ENCODE measurements at regions not wholly inside any gene's neighbourhood (a gene's known extent, or its start where the extent isn't known, plus 50 kb on each side); places are given as distances from the start of the nearest gene placed in this dataset.

DNA sequence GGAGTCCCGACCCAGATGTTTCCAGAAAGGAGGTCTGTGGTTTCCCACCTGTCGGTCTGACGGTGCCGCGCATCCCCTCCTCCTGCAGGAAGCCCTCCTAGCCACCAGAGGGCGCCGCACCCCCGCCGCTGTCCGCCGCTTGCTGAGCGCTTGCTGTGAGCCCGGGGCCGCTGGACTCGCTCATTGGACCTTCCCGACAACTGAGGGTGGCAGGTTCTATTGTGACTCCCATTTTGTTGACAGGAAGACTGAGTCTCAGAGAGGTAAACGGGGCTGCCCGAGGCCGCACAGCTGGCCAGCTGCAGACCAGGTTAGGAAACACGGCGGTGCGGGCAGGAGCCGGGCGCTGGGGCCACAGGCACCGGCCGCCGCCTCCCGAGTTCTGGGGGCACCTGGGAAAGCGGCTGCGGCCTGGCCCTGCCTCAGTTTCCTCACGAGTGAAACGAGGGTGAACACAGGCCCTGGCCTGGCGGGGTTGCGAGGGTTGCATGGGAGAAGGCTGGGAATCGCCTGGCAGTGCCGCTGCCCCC, 191.1 kb upstream of the CIBAR2 start:
- TF ChIP-seq, protein P1, sequence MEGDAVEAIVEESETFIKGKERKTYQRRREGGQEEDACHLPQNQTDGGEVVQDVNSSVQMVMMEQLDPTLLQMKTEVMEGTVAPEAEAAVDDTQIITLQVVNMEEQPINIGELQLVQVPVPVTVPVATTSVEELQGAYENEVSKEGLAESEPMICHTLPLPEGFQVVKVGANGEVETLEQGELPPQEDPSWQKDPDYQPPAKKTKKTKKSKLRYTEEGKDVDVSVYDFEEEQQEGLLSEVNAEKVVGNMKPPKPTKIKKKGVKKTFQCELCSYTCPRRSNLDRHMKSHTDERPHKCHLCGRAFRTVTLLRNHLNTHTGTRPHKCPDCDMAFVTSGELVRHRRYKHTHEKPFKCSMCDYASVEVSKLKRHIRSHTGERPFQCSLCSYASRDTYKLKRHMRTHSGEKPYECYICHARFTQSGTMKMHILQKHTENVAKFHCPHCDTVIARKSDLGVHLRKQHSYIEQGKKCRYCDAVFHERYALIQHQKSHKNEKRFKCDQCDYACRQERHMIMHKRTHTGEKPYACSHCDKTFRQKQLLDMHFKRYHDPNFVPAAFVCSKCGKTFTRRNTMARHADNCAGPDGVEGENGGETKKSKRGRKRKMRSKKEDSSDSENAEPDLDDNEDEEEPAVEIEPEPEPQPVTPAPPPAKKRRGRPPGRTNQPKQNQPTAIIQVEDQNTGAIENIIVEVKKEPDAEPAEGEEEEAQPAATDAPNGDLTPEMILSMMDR (IDR thresholded peaks at IDR 0.05): peak; percentile 69 to 79 (median 74)
- no peak for TF ChIP-seq POLR2A (IDR thresholded peaks at IDR 0.05)
- peak; percentile 49 to 58 for DNase-seq
- Histone ChIP-seq H3K4me1 (peaks cover 10 to 11% of the 10 kb centered on the region in 2 donors), H3K4me3 (no peak overlapping the region), H3K9me3 (no peaks in the 10 kb centered on the region), H3K27ac (no peak overlapping the region), H3K36me3 (no peaks in the 10 kb centered on the region), H3K27me3 (no peaks in the 10 kb centered on the region)
- intact Hi-C loops (cut with DNase I; ENCODE audit: low total_unique reads): no loop called here

DNA sequence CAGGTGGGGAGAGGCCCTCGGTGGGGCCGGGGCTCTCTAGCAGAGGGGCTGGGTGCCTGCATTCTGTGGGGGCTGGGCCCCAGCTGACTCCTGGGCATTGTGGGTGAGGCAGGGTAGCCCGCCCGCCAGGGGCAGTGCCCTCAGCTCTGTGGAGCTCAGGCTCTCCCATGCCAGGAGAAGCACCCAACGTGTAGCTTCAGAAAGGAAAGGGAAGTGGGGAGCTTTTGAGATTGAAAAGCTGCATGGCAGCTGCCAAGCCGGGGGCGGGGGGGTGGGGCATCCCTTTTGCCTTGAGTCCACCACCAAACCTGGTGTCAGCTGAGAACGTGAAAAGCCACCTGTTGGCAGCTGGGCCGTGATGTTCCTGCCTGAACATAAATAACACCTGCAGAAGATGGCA, 192.1 kb upstream of the CIBAR2 start:
- H3K27ac ChIP-seq: no peak overlapping the region
- H3K27me3 ChIP-seq: no peaks in the 10 kb centered on the region
- DNase-seq: no peak
- intact Hi-C loops (cut with DNase I; ENCODE audit: low total_unique reads): no loop called here
- H3K4me1 ChIP-seq: peaks cover 10 to 11% of the 10 kb centered on the region in 2 donors
- H3K36me3 ChIP-seq: no peaks in the 10 kb centered on the region
- TF ChIP-seq, protein P1 (IDR thresholded peaks at IDR 0.05): no peak
- no peak for TF ChIP-seq POLR2A (IDR thresholded peaks at IDR 0.05)
- no peaks in the 10 kb centered on the region for H3K9me3 ChIP-seq
- H3K4me3 ChIP-seq: no peak overlapping the region

DNA sequence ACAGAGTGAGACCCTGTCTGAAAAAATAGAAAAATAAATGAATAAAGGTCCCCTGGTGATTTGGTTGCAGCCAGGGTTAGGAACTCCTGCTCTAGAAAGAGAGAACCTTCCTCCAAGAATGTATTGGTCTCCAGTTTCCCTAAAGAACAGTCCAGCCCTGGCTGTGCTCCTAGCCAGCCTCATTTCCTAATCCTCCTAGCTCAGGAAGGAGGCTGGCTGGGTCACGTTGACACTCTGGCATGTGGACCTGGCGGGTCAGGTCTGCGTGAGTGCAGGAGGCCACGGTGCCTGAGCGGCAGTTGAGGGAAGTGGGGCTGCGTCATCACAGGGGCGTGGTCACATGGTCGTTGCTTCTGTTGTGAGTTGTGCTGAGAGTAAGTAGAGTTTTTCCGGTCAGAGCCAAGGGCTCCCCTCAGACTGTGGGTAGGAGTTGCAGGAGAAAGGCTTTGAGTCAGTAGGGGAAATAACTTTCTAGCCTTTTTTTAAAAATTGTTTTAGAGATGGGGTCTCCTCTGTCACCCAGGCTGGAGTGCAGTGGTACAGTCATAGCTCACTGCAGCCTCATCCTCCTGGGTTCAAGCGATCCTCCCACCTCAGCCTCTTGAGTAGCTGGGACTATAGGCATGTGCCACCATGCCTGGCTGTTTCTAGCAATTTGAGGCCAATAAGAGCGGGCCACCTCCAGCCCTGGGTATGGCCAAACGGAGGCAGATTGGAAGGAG, 194.0 kb upstream of the CIBAR2 start:
- Histone ChIP-seq H3K27me3 (no peaks in the 10 kb centered on the region), H3K4me3 (no peak overlapping the region), H3K4me1 (peaks cover 10 to 11% of the 10 kb centered on the region in 2 donors), H3K27ac (peak overlapping the region; percentile 7 to 27), H3K9me3 (no peaks in the 10 kb centered on the region), H3K36me3 (no peaks in the 10 kb centered on the region)
- intact Hi-C loops (cut with DNase I; ENCODE audit: low total_unique reads): no loop called here
- peak; percentile 97 for DNase-seq
- TF ChIP-seq, protein P1 (IDR thresholded peaks at IDR 0.05): peak in 2 of 4 experiments; percentile 4 to 14
- TF ChIP-seq POLR2A (IDR thresholded peaks at IDR 0.05): no peak

DNA sequence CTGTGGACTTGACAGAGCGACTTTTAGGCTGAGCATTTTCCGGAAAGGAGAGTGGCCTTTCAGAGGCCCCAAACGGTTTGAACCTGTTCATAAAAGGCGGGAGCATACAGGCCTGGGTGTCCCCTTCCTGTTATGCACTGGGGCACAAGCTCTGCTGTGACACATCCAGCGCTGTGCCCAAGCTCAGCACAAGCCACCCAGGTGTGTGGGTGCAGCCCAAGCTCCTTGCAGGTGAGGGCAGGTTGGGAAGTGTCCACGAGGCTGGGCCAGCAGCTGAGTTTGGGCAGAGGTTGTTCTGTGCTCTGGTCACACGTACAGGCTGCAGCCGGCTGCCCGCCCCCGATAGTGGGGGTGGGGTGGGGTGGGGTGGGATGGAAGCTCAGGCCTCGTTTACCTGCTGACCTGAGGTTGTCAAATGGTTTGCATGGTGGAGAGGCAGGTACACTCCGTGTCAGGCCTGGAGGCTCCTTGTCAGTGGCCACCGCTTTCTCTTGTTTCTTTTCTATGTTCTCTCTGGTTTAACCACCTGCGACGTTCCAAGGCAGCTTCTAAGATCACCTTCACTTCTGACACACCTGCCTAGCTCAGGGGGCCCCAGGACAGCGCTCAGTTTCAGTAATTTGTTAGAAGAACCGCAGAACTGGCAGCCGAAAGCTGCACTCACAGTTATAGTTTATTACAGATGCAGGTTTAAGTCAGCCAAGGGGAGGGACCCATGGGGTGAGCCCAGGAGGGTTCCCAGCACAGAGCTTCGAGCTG, 194.7 kb upstream of the CIBAR2 start:
- H3K27me3 ChIP-seq: no peaks in the 10 kb centered on the region
- peaks cover 10 to 11% of the 10 kb centered on the region in 2 donors for H3K4me1 ChIP-seq
- no peak for TF ChIP-seq POLR2A (IDR thresholded peaks at IDR 0.05)
- TF ChIP-seq, protein P1 (IDR thresholded peaks at IDR 0.05): no peak
- intact Hi-C loops (cut with DNase I; ENCODE audit: low total_unique reads): no loop called here
- no peaks in the 10 kb centered on the region for H3K9me3 ChIP-seq
- no peaks in the 10 kb centered on the region for H3K36me3 ChIP-seq
- peak overlapping the region; percentile 7 to 27 for H3K27ac ChIP-seq
- H3K4me3 ChIP-seq: no peak overlapping the region
- DNase-seq: no peak

Measured in uterus (tissue), 3 donors.